HG03045 (cell line): ENCODE measurements at regions not wholly inside any gene's neighbourhood (a gene's known extent, or its start where the extent isn't known, plus 50 kb on each side); places are given as distances from the start of the nearest gene placed in this dataset.
"Not testable (repeated sequence)": the region's sequence is repeated elsewhere in the genome, so short reads cannot be mapped to it uniquely, and the experiment has no call there.

Experiments
- ATAC-seq: cut with Tn5 transposase; IDR thresholded peaks from one replicate; pipeline ENCODE4 v1.9.1; 2021; ENCODE audit warnings: mild to moderate bottlenecking, moderate library complexity; ENCODE audit not compliant: unreplicated experiment

DNA sequence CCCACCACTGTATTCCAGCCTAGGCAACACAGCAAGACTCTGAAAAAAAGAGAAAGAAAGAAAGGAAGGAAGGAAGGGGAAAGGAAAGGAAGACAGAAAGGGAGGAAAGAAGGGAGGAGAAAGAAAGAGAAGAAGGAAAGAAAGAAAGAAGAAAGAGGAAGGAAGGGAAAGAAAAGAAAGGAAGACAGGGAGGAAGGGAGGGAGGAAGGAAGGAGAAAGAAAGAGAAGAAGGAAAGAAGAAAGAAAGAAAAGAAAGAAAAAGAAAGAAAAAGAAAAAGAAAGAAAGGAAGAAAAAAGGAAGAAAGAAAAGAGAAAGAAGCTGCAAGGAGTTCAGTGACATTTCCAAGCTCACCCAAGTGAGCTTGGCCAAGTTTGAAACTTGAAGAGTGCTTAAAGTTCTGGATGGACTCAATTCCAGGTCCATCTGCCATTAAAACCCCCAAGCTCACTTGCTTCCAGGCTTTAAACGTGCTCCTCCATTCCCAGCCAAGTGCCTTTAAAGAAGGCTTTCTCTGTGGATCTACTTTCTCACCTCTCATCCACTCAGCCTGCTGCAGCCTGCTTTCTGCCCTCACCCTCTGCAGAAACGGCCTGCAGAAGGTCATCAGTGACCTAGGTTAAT, 101.5 kb downstream of the VCPKMT start:
- no peak for ATAC-seq

DNA sequence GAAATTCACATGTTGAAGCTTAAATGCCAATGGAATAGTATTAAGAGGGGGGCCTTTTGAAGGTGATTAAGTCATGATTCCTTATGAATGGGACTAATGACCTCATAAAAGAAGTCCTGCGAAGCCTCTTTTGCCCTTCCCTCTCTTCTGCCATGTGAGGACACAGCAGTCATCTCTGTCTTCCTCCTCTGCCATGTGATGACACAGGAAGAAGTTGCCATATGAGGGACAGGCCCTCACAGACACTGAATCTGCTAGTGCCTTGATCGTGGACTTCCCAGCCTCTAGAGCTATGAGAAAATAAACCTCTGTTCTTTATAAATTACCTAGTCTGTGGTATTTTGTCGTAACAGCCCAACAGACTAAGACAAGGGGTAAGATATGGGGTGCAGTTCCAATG, 100.7 kb downstream of the VCPKMT start:
- no peak for ATAC-seq

DNA sequence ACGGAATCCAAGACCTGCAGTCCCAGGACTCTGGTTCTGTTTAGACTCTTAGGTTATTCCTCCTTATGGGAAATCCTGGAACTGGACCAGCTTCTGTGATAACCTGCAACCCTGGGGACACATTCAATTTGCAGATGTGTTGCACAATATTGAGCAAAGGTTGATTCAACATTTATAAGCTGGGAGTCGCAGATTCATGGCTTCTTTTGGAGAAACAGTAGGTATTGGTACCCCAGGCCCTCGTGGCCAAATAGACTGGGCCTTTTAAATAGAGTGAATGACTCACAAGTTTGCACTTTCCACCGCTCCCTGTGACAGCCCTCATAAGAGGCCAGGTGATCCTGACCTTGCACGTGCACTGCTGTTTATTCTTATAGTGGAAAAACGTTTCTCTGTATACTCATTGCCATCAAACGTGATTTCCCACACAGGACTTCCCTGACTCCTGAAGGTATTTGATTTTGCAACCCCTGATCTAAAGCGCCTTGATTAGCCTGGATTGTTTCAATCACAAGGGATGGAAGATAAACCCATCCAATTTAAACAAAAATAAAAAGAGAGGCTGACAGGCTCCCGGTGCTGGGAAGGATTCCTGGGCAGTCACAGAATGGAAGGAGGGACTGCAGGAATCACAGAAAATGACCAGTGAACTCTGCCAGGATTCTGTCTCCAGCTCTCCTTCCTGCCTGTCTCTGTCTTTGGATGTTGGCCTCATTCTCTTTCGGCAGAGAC, 98.0 kb downstream of the VCPKMT start:
- no peak for ATAC-seq

DNA sequence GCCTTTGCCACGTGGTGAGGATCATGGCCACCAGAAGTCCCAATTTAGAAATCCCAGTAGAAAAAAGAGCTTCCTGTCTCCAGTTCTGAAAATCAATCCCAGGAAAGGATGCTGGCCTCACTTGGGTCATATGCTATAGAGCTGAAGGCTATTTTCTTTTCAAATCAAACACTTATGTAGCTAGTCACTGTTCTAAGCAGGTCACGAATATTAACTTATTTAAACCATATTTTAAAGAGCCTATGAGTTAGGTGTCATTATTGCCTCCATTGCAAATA, 97.5 kb downstream of the VCPKMT start:
- no peak for ATAC-seq

DNA sequence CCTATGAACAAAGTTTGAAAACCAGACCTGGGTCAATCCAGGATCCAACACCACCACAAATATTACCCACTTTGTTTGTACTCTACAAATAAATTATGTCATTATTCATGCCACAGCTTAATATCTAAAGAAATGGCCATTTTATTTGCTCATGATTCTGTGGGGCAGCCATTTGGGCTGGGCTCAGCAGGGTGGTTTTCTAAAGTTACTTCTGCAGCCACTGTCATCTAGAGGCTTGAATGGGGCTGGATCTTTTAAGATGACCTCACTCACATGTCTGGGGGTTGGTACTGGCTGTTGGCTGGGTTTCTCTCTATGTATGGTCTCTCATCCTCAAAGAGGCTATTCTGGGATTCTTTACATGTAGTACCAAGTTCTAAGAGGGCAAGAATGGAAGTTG, 96.2 kb downstream of the VCPKMT start:
- no peak for ATAC-seq

DNA sequence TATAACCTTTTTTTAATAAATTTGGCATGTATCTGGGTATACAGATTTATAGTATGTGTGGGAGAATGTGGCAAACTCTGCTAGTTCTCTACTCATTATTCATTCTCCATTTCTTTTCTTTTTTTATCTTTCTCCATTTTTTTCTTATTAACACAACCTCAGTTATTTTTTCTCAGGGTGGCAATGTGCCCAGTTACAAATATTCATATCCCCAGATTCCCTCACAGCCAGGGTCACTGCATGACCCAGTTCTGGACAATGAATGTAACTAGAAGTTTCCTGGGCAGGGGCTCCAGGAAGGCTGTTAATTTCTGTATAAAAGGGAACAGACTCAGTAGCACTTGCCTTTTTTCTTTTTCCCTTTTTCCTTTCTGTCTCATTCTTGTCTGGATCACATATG, 95.6 kb downstream of the VCPKMT start:
- ATAC-seq, result no peak

DNA sequence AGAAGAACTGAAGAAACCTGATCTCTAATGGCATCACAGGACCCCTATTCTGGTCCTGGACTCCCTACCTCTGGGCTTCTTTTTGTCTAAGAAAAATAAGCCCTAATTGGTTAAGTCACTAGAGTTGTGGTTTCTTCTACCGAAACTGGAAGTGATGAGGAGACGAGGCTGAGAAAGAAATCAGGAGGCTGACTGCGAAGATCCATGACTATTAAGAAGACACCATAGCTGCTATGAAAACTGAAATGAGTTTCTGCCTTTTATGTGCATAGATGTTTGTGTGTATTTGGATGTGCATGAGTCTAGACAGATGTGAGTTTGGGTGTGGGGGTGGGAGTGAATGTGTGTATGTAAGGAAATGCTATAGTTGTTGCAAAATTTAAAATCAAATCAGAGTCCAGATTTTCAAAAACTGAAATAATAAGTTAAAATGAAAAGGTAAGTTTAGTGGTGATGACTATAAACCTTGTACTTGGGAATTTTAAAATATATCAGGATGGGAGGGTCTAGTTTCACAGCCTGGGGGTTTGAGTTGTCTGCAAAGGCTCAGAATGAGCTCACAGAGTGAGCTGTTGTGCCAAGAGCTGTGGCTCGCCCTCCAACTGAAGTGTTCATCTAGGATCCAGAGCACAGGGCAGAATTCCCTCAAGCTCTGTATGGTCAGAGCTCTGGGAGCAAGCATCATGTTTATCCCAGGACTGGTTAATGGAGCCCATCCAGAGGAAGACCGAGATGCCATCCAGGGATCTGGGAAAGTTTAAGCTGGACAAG, 94.9 kb downstream of the VCPKMT start:
- ATAC-seq, result no peak

DNA sequence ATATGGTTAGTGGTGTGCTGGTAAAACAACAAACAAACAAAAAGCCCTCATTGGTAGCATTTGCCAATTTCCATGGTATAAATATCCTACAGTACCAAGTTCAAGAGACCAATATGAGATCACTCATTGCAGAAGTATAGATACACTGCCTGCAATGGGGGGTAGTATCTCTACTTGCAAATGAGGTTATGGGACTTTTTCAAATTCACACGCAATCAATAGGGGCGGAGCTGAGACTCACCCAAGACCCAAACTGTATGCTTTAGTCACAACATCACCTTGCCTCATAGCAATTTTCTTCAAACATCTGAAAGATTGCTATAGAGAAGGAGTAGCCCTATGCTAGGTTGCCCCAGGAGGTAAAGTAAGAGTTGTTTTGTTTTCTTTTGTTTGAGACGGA, 93.7 kb downstream of the VCPKMT start:
- no peak for ATAC-seq

DNA sequence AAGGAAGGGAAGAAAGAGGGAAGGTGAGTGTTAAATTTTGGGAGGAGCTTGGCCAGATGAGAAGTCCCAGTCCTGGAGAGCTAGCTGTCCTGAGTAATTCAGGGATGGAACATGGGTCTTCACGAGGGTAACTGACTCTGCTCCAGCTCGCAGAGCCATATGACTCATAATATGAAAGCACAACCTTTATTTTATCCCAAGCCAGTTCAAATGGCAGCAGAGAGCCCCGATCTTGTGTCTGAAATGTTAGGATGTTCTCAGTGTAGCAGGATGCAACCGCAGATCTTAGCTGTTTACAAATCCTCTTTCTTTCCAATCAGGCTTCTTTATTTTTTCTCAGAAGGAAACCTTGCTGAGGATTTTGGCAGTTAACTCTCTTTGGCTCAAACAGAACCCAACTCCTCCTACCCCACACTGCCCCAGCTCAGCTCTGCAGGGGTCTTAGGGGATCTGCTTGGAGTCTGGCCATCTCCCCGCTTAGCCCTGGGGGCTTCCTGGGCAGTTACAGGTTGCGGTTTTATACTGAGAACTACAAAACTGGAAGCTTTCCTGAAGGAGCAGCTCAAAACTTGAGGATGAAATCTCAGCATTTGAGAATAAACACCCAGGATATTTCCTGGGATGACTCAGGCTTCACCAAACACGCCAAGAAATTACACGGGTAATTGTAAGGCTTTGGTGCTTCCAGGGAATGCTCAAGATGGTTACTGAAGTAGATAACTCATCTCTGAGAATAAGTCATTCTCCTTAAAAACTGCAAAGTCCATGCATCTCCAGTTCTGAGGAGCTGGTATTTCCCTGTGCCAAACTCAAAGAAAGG, 92.5 kb downstream of the VCPKMT start:
- ATAC-seq, result no peak

DNA sequence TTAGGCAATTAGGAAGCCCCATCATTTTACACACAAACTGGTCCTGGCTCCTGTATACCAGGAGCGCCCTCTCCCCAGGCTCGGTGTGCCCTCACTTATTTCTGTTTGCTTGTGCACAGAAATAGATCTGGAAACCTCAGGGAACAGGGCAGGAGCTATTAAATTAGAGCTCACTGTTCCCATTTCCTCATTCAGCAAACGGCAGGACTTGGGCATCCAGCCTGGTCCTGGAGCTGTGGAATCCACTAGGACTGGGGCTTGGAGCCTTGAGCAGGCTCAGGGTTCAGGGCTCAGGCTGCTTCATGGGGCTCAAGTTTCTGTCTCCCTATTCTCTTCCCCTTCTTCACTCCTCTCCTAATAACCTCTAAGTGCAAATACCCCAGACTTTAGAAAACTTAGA, 91.3 kb downstream of the VCPKMT start:
- no peak for ATAC-seq

DNA sequence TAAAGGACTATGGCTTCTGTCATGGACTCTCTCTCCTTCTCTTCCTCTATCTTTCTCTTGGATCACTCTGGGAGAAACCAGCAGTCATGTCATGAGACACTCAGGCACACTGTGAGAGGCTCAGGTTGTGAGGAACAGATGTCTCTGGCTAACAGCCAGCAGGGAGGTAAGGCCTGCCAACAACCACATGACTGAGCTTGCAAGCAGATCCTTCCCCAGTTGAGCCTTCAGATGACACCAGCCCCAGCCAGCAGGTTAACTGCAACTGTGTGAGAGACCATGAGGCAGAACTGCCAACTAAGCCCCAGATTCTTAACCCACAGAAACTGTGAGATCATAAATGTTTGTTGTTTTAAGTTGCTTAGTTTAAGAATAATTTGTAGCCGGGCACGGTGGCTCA, 90.6 kb downstream of the VCPKMT start:
- no peak for ATAC-seq

DNA sequence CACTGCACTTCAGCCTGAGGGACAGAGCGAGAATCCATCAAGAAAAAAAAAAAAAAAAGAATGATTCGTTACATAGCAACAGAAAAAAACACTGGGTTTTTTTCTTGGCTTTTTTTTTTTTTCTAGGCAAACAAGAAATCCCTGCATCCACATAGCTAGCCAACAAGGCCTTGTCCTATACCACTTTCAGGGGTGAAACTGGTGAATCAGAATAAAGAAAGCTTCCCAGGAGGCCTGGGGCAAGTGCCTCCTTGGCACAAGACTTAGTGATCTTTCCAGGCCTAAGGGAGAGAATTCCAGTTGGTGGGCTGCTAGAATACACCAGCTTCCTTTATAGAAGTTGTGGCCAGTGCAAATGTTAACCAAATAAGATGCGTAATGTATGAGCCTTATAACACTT, 90.0 kb downstream of the VCPKMT start:
- no peak for ATAC-seq

DNA sequence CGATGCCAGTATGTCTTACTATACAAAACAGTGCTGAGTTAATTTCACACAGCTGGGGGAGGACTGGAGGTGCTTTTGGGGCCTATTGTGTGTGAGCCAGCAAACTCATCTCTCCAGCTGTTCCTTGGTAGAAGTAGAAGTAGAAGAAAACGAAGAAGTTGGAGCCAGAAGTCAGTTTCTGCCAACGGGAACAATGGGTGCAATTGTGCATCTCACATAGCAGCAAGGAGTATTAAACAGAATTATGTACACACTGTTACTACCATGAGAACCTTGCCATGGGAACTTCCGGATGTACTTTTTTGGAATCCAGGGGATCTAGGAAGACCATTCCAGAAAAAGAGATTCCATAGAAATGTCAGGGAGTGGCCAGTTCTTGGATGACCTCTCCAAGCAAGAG, 88.6 kb downstream of the VCPKMT start:
- no peak for ATAC-seq

DNA sequence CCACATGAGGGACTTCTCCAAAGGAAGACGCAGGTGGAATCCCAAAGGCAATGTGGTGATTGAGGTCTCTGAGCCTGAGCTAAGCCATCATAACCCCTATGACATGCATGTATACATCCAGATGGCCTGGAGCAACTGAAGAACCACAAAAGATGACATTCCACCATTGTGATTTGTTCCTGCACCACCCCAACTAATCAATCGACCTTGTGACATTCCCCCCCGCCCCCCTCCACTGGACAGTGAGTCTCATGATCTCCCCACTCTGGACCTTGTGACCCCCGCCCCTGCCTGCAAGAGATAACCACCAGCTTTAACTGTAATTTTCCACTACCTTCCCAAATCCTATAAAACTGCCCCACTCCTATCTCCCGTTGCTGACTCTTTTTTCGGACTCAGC, 87.9 kb downstream of the VCPKMT start:
- no peak for ATAC-seq

DNA sequence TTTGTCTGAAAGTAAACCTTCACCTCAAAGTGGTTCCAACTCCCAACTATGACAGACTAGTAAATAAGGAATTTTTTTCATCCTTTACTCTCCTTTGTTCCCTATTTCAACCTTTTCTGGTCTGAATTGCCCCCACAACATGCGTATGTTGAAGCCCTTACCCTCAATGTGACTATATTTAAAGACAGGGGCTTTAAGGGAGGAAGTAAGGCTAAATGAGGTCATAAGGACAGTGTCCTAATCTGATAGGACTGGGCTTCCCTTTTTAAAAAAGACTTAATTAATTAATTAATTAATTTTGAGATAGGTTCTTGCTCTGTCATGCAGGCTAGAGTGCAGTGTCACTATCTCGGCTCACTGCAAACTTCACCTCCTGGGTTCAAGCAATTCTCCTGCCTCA, 86.3 kb downstream of the VCPKMT start:
- no peak for ATAC-seq

DNA sequence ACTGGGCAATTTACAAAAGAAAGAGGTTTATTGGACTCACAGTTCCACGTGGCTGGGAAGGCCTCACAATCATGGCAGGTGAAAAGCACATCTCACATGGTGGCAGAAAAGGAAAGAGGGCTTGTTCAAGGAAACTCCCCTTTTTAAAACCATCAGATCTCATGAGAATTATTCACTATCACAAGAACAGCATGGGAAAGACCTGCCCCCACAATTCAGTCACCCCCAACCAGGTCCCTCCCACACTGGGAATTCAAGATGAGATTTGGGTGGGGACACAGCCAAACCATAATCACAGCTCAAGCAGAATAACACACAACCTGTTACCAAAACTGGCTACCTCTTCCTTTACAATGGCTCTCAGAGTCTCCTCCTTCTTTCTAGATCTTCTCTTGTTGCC, 85.5 kb downstream of the VCPKMT start:
- not testable (repeated sequence) for ATAC-seq

DNA sequence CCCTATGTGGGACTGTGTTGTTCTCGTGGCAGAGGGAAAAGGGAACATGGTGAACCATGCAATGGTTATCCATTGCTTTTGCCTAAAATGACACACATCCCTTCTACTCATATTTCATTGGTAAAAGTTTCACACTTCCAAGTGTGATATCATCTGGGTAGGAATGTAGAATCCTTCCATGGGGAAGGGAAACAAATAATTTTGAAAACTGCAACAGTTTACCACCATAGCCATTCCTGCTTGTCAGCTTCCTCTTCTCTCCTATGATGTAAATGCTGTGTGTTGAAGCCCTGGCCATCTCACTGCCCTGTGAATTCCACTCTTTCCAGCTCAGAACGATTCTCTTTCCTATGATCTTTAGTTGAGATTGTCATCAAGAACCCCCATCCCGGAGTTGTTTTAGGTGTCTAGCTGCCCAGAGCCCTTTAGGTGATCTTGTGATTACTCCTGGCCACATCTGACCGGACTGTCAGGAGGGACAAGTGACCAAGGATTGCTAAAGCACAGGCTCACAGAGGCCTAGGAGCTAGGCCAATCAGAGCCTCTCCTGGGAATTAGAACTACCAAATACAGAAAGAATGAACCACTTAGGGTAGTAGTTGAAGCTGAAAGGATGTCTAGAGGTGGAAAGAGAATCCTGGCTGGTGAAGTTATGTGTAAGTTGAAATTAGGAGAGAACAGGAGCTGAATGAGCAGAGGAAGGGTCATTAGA, 84.6 kb downstream of the VCPKMT start:
- no peak for ATAC-seq

DNA sequence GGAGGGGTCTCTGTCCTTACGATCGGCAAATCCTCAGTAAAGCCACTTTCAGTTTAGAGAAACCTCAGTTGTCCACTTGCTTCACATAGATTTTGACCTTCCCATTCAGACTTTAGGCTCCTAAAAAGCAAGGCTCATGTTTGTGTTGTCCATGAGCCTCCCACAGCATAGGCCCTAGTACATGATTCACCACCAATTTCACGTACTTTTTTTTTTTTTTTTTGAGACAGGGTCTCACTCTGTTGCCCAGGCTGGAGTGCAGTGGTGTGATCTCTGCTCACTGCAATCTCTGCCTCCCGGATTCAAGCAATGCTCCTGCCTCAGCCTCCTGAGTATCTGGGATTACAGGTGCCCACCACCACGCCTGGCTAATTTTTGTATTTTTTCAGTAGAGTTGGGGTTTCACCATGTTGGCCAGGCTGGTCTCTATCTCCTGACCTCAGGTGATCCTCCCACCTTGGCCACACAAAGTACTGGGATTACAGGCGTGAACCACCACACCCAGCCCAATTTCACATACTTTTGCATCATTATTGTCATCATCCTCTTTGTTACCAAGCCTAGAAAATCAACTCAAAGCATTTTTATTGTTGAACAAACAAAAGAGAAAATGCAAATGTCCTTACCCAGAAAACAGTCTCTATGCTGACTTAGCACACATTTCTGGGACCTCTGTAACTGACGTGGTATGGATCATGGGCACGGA, 83.8 kb downstream of the VCPKMT start:
- ATAC-seq, result not testable (repeated sequence)

DNA sequence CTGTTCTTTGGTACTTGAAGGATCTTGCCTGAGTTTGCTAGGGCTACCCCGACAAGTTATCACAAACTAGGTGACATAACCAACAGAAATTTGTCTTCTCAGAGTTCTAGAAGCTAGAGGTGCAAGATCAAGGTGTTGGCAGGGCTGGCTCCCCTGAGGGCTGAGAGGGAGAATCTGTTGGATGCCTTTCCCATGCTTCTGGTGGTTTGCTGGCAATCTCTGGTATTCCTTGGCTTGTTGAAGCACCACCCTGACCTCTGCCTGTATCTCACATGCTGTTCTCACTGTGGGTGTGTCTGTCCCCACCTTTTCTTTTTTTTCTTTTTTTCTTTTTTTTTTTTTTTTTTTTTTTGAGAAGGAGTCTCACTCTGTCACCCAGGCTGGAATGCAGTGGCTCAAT, 81.2 kb downstream of the VCPKMT start:
- no peak for ATAC-seq

DNA sequence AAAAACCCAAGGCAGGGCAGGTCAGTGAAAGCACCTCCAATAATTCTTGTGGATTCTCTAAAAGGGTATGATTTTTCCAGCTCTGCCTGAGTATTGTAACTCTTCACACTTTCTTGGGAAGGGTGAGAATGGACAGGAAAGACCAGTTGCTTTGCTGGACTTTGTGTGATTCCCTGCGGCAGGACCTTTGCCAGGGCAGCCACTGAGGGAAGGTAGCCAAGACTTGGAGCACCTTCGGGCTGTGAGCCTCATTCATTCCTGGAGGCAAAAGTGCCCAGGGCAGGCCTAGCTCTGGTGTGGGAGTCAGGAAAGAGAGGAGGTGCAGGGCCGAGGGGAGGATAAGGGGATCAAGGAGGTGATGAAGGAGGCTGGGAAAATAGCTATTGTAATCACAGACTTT, 80.2 kb downstream of the VCPKMT start:
- no peak for ATAC-seq
